ENCODE measurements at regions not wholly inside any gene's neighbourhood (a gene's known extent, or its start where the extent isn't known, plus 50 kb on each side); places are given as distances from the start of the nearest gene placed in this dataset.

DNA sequence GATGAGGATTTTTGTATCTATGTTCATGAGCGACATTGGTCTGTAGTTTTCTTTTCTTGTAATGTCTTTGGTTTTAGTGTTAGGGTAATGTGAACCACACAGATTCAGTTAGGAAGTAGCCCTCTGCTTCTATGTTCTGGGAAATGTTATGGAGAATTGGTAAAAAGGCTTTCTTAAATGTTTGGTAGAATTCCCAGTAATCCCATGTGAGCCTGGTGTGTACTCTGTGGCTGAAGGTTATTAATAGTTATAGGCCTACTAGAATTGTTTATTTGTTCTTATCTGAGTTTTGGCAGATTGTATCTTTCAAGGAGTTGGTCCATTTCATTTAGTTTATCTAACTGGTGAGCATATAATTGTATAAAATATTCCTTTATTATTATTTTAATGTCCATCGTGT, 484.6 kb upstream of the GHITM start:
- TF ChIP-seq, protein P1, sequence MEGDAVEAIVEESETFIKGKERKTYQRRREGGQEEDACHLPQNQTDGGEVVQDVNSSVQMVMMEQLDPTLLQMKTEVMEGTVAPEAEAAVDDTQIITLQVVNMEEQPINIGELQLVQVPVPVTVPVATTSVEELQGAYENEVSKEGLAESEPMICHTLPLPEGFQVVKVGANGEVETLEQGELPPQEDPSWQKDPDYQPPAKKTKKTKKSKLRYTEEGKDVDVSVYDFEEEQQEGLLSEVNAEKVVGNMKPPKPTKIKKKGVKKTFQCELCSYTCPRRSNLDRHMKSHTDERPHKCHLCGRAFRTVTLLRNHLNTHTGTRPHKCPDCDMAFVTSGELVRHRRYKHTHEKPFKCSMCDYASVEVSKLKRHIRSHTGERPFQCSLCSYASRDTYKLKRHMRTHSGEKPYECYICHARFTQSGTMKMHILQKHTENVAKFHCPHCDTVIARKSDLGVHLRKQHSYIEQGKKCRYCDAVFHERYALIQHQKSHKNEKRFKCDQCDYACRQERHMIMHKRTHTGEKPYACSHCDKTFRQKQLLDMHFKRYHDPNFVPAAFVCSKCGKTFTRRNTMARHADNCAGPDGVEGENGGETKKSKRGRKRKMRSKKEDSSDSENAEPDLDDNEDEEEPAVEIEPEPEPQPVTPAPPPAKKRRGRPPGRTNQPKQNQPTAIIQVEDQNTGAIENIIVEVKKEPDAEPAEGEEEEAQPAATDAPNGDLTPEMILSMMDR (IDR thresholded peaks at IDR 0.05; ENCODE audit: low read depth, low read length): no peak
- DNase-seq (ENCODE audit: extremely low read depth, low read depth): no peak

DNA sequence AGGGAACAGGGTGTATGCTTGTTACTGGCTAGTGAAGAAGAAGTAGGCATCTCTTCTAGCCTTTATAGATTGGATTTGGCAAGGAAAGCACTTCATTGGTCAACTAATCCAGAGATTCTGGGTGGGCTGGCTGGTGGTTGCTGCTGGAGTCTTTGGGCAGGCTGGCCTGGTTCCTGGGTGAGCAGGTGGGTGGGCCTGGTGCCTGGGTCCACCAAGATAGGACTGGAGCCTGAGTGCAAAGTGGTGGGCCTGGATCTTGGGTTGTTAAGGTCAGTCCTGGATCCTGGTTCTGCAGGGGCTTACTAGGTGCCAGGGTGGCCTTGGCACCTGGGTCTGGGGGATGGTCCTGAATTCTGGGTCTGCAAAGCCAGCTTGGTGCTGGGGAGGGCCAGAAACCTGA, 482.4 kb upstream of the GHITM start:
- DNase-seq (ENCODE audit: extremely low read depth, low read depth): no peak
- TF ChIP-seq, protein P1 (IDR thresholded peaks at IDR 0.05; ENCODE audit: low read depth, low read length): no peak

DNA sequence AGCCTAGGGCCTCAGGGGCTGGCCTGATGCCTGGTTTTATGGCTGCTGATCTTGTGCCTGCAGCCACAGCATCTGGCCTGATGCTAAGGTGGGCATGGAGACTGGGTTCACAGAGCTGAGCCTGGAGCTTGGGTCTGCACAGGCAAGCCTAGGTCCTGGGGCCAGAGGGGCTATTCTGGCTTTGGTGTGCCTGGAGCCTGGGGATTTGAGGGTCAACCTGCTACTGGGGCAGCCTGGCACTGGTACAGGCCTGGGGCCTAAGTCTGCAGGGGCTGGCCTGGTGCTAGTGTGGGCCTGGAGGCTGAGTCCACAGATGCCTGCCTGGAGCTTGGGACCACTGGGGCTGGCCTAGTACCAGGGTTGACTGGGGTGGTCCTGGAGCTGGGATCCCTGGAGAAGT, 481.8 kb upstream of the GHITM start:
- no peak for DNase-seq (ENCODE audit: extremely low read depth, low read depth)
- TF ChIP-seq, protein P1 (IDR thresholded peaks at IDR 0.05; ENCODE audit: low read depth, low read length): no peak

DNA sequence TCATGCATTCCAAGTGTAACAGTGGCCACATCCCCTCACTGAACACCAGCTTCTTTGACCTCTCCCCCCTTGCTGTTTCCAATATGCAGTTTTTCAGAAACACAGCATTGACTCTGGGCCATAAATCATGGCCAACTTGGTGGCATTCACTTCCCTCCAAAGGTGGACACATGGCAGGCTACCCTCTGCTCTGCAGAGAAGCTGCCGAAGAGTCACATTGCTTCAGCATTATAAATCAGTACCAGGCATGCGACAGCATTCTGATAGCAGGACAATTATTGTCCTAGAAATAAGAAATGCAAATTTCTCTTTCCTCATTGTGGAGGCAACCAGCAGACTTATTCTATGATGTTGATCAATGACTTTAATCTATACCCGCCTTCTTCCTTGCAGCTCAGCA, 475.4 kb upstream of the GHITM start:
- TF ChIP-seq, protein P1 (IDR thresholded peaks at IDR 0.05; ENCODE audit: low read depth, low read length): no peak
- DNase-seq (ENCODE audit: extremely low read depth, low read depth): no peak

DNA sequence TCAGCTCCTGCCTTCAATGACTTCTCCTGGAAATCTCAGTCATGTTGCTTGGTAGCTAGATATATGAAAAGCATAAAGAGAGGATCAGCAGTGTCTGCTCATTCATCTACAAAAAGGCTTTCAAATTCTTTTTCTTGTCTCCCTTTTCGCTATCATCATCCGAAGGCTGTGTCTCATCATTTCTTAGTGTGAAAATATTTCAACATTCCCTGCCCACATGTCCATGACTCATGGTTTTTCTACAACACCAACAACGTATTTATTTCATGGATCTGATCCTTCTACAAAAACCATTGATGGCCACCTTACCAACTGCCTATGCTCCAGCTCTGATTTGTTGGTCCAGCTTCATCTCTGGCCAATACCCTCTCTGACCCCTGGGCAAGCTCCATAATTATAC, 472.5 kb upstream of the GHITM start:
- no peak for DNase-seq (ENCODE audit: extremely low read depth, low read depth)
- TF ChIP-seq, protein P1 (IDR thresholded peaks at IDR 0.05; ENCODE audit: low read depth, low read length): no peak

DNA sequence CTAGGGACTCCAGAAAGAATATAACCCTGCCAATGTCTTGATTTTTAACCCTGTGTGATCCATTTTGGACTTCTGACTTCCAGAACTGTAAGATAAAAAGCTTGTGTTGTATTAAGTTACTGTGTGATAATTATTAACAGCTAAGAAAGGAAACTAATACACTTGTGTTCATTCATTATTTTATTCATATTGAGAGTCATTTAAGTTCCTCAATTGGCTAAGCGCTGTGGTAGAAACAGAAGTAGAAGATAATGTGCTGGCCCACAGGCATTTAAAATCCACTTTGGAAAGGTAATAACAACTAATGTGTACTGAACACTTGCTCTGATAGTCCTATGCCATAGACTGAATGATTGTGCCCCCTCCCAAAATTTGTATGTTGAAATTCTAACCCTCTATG, 471.7 kb upstream of the GHITM start:
- TF ChIP-seq, protein P1 (IDR thresholded peaks at IDR 0.05; ENCODE audit: low read depth, low read length): no peak
- no peak for DNase-seq (ENCODE audit: extremely low read depth, low read depth)

DNA sequence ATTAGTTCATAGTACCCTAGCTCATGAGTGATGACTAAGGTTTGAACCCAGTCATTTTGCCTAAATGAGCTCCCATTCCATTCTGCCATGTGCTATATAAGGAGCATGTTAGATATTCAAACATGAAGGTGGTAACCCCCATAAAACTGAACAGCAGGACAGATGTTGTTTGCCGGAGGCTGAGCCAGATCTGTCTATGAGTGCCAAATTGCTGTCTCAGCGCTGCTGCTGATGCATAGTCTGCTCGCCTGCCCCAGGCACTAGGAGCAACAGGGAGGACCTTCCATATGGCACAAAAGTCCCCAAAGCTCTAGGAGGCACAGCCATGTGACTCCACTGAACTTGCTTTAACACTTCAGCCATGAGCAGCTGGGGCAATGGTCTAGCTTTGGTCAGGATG, 466.0 kb upstream of the GHITM start:
- TF ChIP-seq, protein P1 (IDR thresholded peaks at IDR 0.05; ENCODE audit: low read depth, low read length): no peak
- no peak for DNase-seq (ENCODE audit: extremely low read depth, low read depth)

Measured in AG09319 (cell line).